Sigmoid colon (tissue), 4 donors: ENCODE measurements at regions not wholly inside any gene's neighbourhood (a gene's known extent, or its start where the extent isn't known, plus 50 kb on each side); places are given as distances from the start of the nearest gene placed in this dataset.
"Not testable (repeated sequence)": the region's sequence is repeated elsewhere in the genome, so short reads cannot be mapped to it uniquely, and the experiment has no call there.

Source experiments
- CTCF ChIP-seq, 4 experiments: fragments of 450-650 bp in 3 of 4; fragments of 200-600 bp in 1 of 4; IDR thresholded peaks; one replicate each; pipeline ENCODE4 v1.5.1; 2016 to 2019; ENCODE audit warnings: antibody characterized with exemption in 4 of 4, mild to moderate bottlenecking in 3 of 4, moderate library complexity in 2 of 4
- EP300 ChIP-seq, 4 donors: sonication (generic); formaldehyde crosslinking; IDR thresholded peaks; one replicate each; pipeline ENCODE4 v1.6.1; 2017; ENCODE audit warnings: antibody characterized with exemption in 4 of 4
- POLR2A ChIP-seq, 2 donors: fragments of 450-650 bp; IDR thresholded peaks; one replicate each; pipeline ENCODE4 v1.6.1; 2016; ENCODE audit warnings: antibody characterized with exemption in 2 of 2, mild to moderate bottlenecking in 2 of 2, moderate library complexity in 2 of 2
- POLR2AphosphoS5 ChIP-seq, 4 donors: sonication (generic); formaldehyde crosslinking; IDR thresholded peaks; one replicate each; pipeline ENCODE4 v1.6.1; 2017; ENCODE audit warnings: antibody characterized with exemption in 4 of 4

- TF ChIP-seq CTCF, POLR2A, EP300, POLR2AphosphoS5 (IDR thresholded peaks at IDR 0.05): not testable (repeated sequence)
Observed at GRCh38 chr21:5084246-5084645, 5437.1 kb upstream of the TPTE start.
